ENCODE measurements at regions not wholly inside any gene's neighbourhood (a gene's known extent, or its start where the extent isn't known, plus 50 kb on each side); places are given as distances from the start of the nearest gene placed in this dataset.

DNA sequence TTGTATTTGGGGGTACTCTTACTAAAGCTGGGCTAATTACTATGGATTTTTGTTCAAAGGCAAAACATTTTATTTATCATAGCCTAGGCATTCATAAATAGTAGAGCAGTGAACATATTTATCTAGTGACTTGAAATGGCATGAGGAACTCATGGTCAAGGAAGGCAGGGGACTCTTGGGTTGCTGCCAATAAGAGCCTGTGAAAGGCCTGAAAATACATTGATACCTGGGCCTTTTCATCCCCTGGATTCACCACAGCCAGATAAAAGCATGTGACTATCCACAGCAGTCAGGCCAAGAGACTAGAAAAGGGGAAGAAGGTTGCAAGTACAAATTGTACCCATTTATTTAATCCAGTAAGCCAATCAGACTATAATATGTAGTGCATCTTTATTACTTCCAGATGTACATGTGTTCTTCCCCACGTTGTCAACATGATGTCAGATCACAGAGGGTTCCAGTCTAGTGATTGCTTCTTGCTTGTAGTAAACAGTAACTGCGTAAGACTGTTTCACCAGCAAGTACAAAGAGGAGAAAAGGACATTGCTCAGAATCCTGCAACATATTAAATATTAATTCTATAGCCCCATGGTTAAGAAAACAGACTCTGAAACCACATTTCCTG lies 409.7 kb downstream of the NOVA1 start:
- TF ChIP-seq, protein P1, sequence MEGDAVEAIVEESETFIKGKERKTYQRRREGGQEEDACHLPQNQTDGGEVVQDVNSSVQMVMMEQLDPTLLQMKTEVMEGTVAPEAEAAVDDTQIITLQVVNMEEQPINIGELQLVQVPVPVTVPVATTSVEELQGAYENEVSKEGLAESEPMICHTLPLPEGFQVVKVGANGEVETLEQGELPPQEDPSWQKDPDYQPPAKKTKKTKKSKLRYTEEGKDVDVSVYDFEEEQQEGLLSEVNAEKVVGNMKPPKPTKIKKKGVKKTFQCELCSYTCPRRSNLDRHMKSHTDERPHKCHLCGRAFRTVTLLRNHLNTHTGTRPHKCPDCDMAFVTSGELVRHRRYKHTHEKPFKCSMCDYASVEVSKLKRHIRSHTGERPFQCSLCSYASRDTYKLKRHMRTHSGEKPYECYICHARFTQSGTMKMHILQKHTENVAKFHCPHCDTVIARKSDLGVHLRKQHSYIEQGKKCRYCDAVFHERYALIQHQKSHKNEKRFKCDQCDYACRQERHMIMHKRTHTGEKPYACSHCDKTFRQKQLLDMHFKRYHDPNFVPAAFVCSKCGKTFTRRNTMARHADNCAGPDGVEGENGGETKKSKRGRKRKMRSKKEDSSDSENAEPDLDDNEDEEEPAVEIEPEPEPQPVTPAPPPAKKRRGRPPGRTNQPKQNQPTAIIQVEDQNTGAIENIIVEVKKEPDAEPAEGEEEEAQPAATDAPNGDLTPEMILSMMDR (IDR thresholded peaks at IDR 0.05; ENCODE audit: low read depth, low read length): no peak
- no peak for DNase-seq (ENCODE audit: low read depth in 2 of 2)
- H3K4me3 ChIP-seq (replicated peaks in 1 of 2; ENCODE audit: low read depth in 2 of 2, low read length in 2 of 2): no peak overlapping the region

DNA sequence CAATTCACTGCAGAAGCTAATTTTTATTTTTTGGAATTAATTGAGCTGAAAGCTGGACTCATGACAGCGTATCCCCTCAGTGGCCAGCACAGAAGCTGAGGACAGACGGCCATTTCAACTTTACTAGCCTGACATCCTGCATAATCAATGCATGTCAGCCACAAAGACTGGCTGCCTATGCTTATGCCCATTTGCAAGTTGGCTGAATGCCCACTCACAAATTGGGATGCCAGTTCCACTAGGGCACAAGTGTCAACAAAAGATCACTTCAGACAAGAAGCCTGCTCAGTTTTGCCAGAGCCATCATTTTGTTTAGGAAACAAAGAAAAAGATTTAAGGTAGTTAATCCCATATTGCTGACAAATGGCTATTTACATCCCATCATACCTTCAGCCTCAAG lies 417.6 kb downstream of the NOVA1 start:
- no peak for DNase-seq (ENCODE audit: low read depth in 2 of 2)
- TF ChIP-seq, protein P1 (IDR thresholded peaks at IDR 0.05; ENCODE audit: low read depth, low read length): no peak
- H3K4me3 ChIP-seq (replicated peaks in 1 of 2; ENCODE audit: low read depth in 2 of 2, low read length in 2 of 2): no peak overlapping the region

DNA sequence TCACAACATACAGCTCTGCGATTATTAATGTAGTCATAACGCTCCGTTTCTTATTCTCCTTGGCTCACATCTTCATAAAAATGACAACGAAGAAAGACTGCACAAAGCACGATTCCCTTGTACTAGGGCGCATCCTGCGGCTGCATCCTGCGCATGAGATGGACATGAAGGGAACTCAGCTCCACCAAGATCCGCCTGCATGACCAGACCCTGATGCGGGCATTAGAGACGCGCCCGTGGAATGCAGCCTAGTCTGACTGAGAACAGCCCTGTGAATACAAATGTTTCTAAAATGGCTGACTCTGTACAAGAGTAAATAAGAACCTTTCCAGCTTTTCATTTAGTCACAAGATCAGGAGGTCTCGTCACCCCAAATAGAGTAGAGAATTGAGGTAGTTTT lies 422.2 kb downstream of the NOVA1 start:
- TF ChIP-seq, protein P1 (IDR thresholded peaks at IDR 0.05; ENCODE audit: low read depth, low read length): no peak
- no peak overlapping the region for H3K4me3 ChIP-seq (replicated peaks in 1 of 2; ENCODE audit: low read depth in 2 of 2, low read length in 2 of 2)
- no peak for DNase-seq (ENCODE audit: low read depth in 2 of 2)

- DNase-seq (ENCODE audit: low read depth in 2 of 2): peak in 1 of 2 donors; percentile 4
- TF ChIP-seq, protein P1 (IDR thresholded peaks at IDR 0.05; ENCODE audit: low read depth, low read length): no peak
- H3K4me3 ChIP-seq (replicated peaks in 1 of 2; ENCODE audit: low read depth in 2 of 2, low read length in 2 of 2): no peak overlapping the region
Measured at GRCh38 chr14:26174395-26174794, 423.4 kb downstream of the NOVA1 start.

DNA sequence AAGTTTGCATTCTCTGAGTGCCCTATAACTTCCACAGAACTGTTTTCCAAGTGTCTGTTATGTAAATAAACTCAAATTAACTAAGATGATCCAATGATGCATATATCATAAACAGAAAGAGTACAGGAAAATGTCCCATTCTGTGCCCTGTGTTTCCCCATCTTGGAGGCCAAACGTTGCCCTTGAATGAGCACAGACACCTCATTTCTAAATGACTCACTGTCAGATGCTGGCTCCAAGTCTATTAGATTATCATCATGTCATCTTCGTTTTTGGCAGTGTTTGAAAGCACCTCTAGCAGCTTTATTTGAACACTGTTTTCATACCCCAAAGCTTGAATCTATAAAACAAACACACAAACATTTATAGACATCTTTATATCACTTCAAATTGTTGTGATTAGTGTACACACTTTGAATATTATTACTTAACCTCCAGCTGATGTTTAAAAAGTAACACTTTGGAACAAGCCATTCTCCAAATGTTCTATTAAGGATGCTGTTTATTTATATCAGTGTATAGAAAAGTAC lies 424.2 kb downstream of the NOVA1 start:
- TF ChIP-seq, protein P1 (IDR thresholded peaks at IDR 0.05; ENCODE audit: low read depth, low read length): no peak
- DNase-seq (ENCODE audit: low read depth in 2 of 2): no peak
- H3K4me3 ChIP-seq (replicated peaks in 1 of 2; ENCODE audit: low read depth in 2 of 2, low read length in 2 of 2): no peak overlapping the region

- no peak for DNase-seq (ENCODE audit: low read depth in 2 of 2)
- no peak overlapping the region for H3K4me3 ChIP-seq (replicated peaks in 1 of 2; ENCODE audit: low read depth in 2 of 2, low read length in 2 of 2)
- TF ChIP-seq, protein P1 (IDR thresholded peaks at IDR 0.05; ENCODE audit: low read depth, low read length): no peak
Measured at GRCh38 chr14:26172396-26172795, 425.4 kb downstream of the NOVA1 start.

GRCh38 chr14:26170885-26171284 lies 426.9 kb downstream of the NOVA1 start:
- H3K4me3 ChIP-seq (replicated peaks in 1 of 2; ENCODE audit: low read depth in 2 of 2, low read length in 2 of 2): no peak overlapping the region
- TF ChIP-seq, protein P1 (IDR thresholded peaks at IDR 0.05; ENCODE audit: low read depth, low read length): no peak
- no peak for DNase-seq (ENCODE audit: low read depth in 2 of 2)

All from cardiac fibroblast (primary cell).